NCI-H1048 (cell line): ENCODE measurements at regions not wholly inside any gene's neighbourhood (a gene's known extent, or its start where the extent isn't known, plus 50 kb on each side); places are given as distances from the start of the nearest gene placed in this dataset.
"Not testable (repeated sequence)": the region's sequence is repeated elsewhere in the genome, so short reads cannot be mapped to it uniquely, and the experiment has no call there.

ENCODE experiments used
- DNase-seq: peaks from one replicate; lab custom pipeline; 2025; lab: John Stamatoyannopoulos, UW

DNA sequence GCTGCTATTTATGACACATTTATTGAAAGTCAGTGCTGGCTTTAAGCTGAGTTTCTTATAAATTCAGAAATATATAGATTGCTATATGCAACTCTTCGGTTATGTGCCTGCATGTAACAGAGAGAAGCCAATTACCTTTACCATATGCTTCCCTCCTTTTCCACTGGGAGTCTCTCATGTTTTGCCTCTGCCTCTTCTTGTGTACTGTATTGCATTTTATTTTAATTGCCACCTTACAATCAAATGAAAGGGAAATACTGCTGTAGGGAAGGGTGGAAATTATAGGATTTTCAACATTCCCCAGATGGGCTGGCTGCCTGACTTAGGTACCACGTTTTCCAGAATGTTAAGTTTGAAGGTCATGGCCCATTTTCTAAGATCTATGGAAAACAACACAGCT is 655.4 kb upstream of the SLIT2 start:
- no peak for DNase-seq

- DNase-seq, result no peak
Observed at GRCh38 chr4:19592391-19592790, 659.3 kb upstream of the SLIT2 start.

GRCh38 chr4:19583827-19584569 is 667.7 kb upstream of the SLIT2 start:
- no peak for DNase-seq

DNA sequence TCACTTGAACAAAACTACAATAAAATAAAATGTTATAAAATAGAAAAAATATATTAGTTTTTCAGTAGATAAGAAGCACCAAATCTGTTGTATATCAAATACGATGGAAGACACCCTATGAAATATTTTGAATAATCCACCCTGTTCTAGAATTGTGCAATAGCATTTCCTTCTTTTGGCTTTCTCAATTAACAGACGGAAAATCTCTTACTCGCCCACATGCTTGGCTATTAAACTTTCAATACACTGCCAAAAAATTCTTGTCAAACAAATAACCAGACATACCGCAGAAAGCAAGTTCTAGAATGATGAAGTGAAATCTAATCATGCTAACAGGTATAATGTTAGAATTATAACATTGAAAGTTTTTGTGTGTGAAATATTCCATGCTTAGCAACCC is 671.6 kb upstream of the SLIT2 start:
- DNase-seq, result no peak

- no peak for DNase-seq
Observed at GRCh38 chr4:19579608-19580007, 672.1 kb upstream of the SLIT2 start.

DNA sequence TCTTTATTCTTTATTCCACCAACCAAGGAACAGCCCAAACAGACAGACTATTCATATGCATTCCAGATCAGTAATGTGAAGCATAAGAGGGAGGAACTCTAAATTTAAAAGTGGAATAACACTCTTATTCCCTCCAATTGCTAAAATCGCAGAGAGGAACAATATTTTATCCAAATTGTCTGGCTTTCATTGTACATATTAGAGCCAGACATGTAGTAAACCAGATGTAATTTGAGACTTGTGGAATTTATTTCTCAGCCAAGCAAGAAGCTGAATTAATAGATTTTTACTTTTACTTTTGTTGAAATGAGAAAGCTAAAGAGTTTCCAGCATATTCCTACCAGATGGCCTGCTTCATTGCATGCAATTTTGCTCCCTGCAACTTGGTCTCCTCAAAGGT is 674.6 kb upstream of the SLIT2 start:
- DNase-seq, result no peak

DNA sequence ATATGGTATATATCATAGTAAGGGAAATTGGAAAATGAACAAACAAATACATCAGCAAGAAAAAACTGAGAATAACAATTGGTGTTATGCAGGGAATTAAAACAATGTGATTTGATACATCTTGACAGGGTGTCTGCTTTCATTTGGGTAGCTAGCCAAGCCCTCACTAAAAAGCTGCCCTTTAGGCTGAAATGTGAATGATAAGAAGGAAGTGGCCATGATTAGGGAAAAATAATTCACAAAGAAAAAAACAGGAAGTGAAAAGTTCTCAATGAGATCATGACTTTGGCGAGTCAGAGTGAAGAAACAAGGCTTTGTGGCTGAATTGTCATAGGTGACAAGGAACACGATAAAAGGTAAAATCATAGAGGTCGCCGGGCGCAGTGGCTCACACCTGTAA is 675.8 kb upstream of the SLIT2 start:
- no peak for DNase-seq

DNA sequence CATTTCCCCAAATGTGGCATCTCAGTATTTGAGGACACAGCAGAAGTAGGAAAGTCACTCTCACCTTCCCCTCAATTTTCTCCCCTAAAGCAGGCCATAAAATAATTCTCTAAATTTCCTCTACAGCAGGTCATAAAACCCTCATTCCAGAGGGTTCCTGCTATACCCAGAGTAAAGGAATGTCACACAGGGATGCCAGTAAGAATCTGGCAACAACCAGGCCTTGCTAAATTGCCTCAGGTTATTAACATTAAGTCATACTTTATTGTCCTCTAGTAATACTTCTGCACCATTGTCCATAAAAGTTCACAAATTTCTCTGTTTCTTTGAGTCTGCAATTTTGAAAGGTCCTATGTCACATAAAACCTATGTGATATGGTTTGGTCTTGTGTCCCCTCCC is 685.7 kb upstream of the SLIT2 start:
- DNase-seq, result no peak

DNA sequence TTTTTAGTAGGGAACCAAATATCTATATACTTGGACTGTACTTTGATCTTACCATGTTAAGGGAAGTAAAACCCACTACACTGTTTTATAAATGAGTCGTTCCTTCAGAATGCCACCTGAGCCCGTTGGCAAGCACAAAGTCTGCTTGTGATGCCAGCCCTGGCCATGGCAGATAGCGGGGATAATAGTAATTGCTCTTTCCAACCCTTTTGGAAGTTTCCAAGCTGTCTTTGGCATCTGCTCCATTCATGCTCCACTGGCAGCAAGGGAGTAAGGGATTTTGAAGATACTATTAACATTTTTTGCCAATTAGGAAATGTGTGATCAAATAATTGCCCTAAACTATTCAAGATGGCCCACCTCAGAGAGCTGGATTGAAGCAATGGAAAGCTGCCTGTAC is 689.2 kb upstream of the SLIT2 start:
- DNase-seq, result no peak

DNA sequence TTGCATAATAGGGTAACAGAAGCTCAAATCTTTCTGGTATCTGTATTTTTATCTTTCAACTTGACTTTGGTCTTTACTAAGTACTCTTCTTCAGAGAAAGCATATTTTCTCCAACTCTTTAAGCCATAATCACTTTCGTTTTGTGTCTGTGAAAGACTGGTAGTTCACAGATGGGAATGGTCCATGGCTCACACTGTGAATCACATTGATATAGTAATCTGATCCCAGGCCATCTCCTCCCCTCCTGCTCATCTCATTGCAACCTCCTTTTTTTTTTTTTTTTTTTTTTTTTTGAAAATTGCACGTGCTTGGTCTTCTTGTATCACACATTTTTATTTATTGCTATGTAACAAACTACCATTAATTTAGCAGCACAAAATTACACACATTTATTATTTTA is 694.5 kb upstream of the SLIT2 start:
- DNase-seq, result no peak

- DNase-seq, result not testable (repeated sequence)
Observed at GRCh38 chr4:19556276-19556675, 695.4 kb upstream of the SLIT2 start.

- no peak for DNase-seq
Observed at GRCh38 chr4:19547463-19547862, 704.2 kb upstream of the SLIT2 start.

DNA sequence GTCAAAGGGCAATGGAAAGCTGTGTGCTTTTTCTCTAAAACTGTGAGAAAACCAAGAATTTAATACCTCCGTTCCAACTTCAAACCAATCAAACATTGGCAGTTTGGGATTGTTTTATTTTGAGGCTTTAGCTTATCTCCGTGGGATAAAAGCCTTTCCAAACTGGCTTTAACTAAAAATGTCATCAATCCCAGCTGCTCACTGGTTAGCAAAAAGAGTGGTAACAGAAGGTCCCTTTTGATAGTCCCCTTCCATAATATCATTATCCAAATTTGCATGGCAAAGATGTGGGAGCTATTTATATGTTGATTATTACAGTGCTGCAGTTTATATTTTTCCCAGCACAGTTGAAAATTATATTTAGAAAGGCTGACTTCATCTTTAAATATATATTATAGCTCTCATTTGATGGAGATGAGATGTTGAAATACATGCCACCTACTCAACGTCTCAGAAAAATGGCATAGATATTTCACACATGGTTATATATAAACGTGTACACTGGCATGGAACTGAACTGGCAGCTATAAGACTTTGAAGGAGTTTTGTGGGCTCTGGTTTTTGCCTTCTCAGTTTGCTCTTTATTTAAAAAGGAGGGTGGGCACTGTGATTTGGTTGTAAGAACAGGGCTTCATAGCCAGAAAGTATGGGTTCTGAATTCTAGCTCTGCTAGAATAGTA is 707.1 kb upstream of the SLIT2 start:
- no peak for DNase-seq

GRCh38 chr4:19540859-19541540 is 710.7 kb upstream of the SLIT2 start:
- DNase-seq, result no peak

DNA sequence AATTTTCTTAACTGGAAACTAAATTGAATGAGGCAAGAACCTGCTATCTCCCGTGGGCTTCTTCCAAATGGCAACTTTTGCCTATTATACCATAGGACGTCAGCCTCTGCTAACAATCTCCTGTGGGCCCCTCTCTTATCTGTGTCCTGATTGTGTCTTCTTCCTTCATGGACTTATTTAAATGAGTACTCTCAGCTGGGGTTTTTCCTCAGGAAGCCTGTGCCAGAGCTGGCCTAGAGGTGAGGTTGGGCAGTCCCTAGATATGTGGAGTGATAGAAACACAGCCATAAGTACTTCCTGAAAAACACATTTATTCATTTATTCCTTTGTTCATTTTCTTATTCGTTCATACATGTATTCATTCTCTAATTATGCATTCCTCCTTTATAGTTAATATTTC is 712.5 kb upstream of the SLIT2 start:
- DNase-seq, result no peak

DNA sequence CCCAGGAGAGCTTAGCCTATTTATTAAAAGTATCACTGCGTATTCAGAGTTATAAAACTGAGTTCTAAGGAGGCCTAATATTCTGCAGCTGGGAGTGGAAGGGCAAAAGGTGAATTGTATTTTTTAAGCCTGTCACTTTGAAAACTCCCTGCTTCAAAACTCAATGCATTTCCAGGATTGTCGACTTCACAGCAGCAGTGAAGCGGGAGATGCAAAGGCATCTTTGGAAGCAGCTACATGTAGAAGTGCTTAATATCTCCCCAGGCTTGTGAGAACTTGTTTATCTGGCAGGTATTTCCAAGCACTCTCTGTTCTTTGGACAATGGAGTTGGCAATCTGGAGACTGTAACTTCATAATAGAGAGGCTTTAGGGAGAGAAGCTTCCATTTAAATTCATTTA is 717.5 kb upstream of the SLIT2 start:
- DNase-seq, result no peak

GRCh38 chr4:19531906-19532848 is 719.5 kb upstream of the SLIT2 start:
- DNase-seq, result no peak

DNA sequence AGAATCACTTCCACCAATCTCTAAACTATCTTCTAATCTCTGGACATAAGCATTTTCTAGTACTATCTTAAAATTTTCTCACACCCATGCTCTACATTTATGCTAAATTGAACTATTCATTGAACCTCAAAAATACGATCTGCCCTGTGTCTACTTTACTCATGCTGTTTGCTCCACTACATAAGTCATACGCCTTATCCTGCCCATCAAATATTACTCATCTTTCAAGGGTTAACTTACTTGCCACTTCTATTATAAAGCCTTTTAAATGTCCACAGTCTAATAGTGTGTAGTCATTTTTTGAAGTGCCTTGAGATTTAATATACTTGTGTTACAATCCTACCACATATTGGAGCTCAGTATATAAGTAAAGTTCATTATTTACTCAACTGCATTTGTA is 727.7 kb upstream of the SLIT2 start:
- no peak for DNase-seq

DNA sequence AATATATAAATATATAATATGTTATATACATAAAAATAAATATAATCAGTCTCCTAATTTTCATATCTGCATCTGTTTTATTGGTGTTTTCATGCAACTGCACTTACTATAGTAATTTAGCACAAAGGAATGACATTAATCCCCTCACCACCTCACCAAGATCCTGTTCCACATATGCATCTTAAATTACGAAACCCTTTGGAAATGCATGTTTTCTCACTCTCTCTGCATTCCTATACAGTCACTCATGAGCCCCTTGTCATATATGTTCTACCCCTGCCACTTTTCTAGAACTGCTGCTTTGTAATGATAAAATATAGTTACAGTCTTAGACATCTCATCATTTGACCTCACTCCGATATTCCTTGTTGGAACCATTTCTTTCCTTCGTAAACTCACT is 728.7 kb upstream of the SLIT2 start:
- DNase-seq, result no peak

DNA sequence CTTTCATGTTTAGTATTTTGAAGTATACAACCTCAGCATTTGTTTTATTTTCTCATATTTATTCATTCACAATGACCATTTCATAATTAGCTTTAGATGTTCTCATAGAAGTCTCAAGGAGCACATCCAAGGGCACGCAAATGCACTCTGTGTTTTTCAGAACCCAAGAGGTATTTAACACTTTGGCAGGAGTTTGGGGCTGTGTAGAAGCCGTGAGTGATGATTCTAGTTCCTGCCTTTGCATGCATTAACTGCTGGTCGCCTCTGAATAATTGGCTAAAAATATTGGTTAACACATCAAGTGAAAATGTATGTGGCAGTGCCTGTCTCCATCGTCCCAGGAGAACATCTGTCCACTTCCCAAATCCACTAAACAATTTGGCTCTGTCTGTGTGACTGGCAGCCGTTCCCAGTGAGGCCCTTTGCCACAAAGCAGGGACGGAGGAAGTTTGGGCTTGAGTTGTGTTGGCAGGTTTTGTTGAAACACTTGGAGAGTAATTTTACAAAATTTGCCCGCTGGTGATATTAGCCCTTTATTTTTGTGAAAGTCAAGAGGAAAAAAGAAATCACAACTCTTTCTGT is 730.7 kb upstream of the SLIT2 start:
- no peak for DNase-seq

DNA sequence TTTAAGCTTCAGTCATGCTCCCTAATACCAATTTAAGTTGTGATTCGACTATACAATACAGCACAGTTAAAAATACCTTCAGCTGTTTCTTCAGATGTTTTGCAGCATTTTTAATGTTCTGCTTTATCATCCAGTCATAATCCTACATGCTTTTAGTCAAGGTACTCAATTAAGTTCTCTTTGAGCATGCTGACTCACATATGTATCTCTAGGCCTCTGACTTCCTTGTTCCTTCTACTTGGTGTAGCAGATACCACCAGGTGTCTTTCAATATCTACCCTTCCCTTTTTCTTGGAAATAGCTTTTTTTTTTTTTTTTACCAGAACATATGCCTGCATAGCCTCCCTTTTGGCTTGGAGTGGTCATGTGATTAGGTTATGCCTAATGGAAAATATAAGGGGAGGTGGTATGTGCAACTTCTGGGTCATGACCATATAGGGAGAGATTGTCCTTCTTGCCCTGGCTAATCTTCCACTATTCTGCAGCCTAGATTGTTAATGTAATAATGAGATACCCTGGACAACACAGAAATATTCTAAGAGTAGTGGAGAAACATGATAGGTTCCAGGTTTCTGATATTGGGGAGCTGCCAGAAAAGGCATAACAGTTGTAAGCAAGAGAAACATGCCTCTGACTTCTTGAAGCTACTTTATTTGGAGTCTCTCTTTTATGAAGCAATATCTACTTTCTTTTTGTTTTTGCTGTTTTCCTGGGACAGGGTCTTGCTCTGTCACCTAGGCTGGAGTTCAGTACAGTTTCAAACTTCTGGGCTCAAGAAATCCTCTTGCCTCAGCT is 737.2 kb upstream of the SLIT2 start:
- DNase-seq, result no peak
